OCI-LY7 (cell line): ENCODE measurements at regions not wholly inside any gene's neighbourhood (a gene's known extent, or its start where the extent isn't known, plus 50 kb on each side); places are given as distances from the start of the nearest gene placed in this dataset.

Experiments used
- CTCF ChIP-seq: fragments of 200-600 bp; sonication (generic); conservative IDR thresholded peaks from 2 replicates; pipeline ENCODE4 v1.5.1; 2014; ENCODE audit warnings: mild to moderate bottlenecking, antibody characterized with exemption, low read length, moderate library complexity, mixed read lengths
- EZH2phosphoT487 ChIP-seq: fragments of 200-600 bp; sonication (generic); IDR thresholded peaks from 2 replicates; pipeline ENCODE4 v1.6.1; 2018; ENCODE audit warnings: low read depth, borderline replicate concordance, mild to moderate bottlenecking, mixed run types, antibody characterized with exemption, low read length, moderate library complexity, mixed read lengths

DNA sequence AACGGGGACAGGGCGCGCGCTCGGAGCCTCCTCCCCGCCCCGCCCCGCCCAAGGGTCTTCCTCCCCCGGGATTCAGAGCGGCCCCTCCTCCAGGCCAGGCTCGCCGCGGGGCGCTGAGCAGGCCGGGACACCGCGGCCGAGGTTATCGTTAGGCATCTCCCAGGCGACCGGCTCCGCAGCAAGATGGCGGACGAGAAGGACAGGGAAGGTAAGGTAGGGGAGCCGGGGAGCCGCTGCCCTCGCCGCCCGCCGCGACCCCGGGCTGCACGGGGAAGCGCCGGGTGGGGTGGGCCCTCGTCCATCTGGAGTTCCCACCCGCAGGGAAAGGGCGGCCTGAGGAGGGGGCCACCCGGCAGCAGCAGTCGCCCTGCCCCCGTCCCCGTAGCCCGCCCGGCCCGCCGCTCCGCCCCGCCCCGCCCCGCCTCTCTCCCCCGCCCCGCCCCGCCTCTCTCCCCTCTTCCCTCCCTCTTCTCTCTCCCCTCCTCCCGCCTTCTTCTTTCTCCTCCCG is 105.9 kb upstream of the HNRNPU start:
- TF ChIP-seq CTCF: no peak
- no peak for TF ChIP-seq EZH2phosphoT487
